SK-N-SH (cell line): ENCODE measurements at regions not wholly inside any gene's neighbourhood (a gene's known extent, or its start where the extent isn't known, plus 50 kb on each side); places are given as distances from the start of the nearest gene placed in this dataset.

ENCODE experiments used
- CTCF ChIA-PET: fragments of 300-600, 350-600 bp; formaldehyde crosslinking; extraction: SDS; loops from one replicate; lab custom pipeline; 2021; lab: Yijun Ruan, JAX
- POLR2A ChIA-PET: fragments of 350-600 bp; sonication (Branson Sonifier 250); formaldehyde crosslinking; extraction: SDS; loops from one replicate; lab custom pipeline; 2020; ENCODE audit warnings: antibody characterized with exemption, inconsistent platforms; lab: Yijun Ruan, JAX
- DNase-seq: peaks from one replicate; pipeline ENCODE4 v3.0.0; 2012
- H2AFZ ChIP-seq: fragments of 200-600 bp; sonication (generic); 2 replicates; pipeline ENCODE4 v1.8.1; 2016; ENCODE audit warnings: antibody characterized with exemption, mild to moderate bottlenecking, low read depth
- H3F3A ChIP-seq: fragments of 200-600 bp; sonication (generic); replicated peaks from 2 replicates; pipeline ENCODE3; 2016; ENCODE audit warnings: antibody characterized with exemption, mild to moderate bottlenecking; ENCODE audit not compliant: insufficient read depth
- H3K27ac ChIP-seq, 2 experiments: fragments of 200-500 bp in 1 of 2; fragments of 200-600 bp in 1 of 2; sonication (Bioruptor generic) in 1 of 2; sonication (generic), shearing (Covaris generic) in 1 of 2; 2 replicates each; pipeline versions ENCODE4 v1.5.1 to v1.6.1; 2014 to 2016; ENCODE audit warnings: low read depth in 2 of 2, inconsistent platforms in 1 of 2, low read length in 1 of 2, mild to moderate bottlenecking in 1 of 2, mixed read lengths in 1 of 2
- H3K27me3 ChIP-seq: fragments of 200-600 bp; sonication (generic), shearing (Covaris generic); 2 replicates; pipeline ENCODE4 v1.6.1; 2016; ENCODE audit warnings: mixed run types; ENCODE audit not compliant: insufficient read depth
- H3K36me3 ChIP-seq, 2 experiments: fragments of 200-500 bp in 1 of 2; fragments of 200-600 bp in 1 of 2; sonication (Bioruptor generic) in 1 of 2; sonication (generic) in 1 of 2; replicated peaks in 1 of 2; 2 replicates each; pipeline versions ENCODE3 to v1.5.1; 2014 to 2016; ENCODE audit warnings: low read length in 1 of 2, mild to moderate bottlenecking in 1 of 2; ENCODE audit not compliant: insufficient read depth in 2 of 2, control insufficient read depth in 1 of 2
- H3K4me1 ChIP-seq, 2 experiments: fragments of 200-500 bp in 1 of 2; fragments of 200-600 bp in 1 of 2; sonication (Bioruptor generic) in 1 of 2; sonication (generic), shearing (Covaris generic) in 1 of 2; 2 replicates each; pipeline versions ENCODE4 v1.5.1 to v1.6.1; 2014 to 2016; ENCODE audit warnings: low read depth in 1 of 2, low read length in 1 of 2, mixed run types in 1 of 2; ENCODE audit not compliant: insufficient read depth in 2 of 2, control insufficient read depth in 1 of 2
- H3K4me2 ChIP-seq: fragments of 200-600 bp; sonication (generic), shearing (Covaris generic); 2 replicates; pipeline ENCODE4 v1.6.1; 2017; ENCODE audit warnings: mixed run types
- H3K4me3 ChIP-seq, 2 experiments: fragments of 200-500 bp in 1 of 2; fragments of 200-600 bp in 1 of 2; sonication (Bioruptor generic) in 1 of 2; sonication (generic), shearing (Covaris generic) in 1 of 2; 2 replicates each; pipeline versions ENCODE4 v1.5.1 to v1.8.1; 2014 to 2016; ENCODE audit warnings: low read depth in 2 of 2, inconsistent platforms in 1 of 2, low read length in 1 of 2, mild to moderate bottlenecking in 1 of 2, mixed read lengths in 1 of 2, moderate library complexity in 1 of 2
- H3K79me2 ChIP-seq: fragments of 200-600 bp; sonication (generic); 2 replicates; pipeline ENCODE4 v1.8.1; 2017; ENCODE audit warnings: mild to moderate bottlenecking; ENCODE audit not compliant: insufficient read depth
- H3K9ac ChIP-seq: fragments of 200-600 bp; sonication (generic); 2 replicates; pipeline ENCODE4 v1.6.1; 2017; ENCODE audit warnings: mixed run types
- H3K9me2 ChIP-seq: fragments of 200-600 bp; sonication (generic); 2 replicates; pipeline ENCODE4 v1.6.1; 2017; ENCODE audit warnings: mixed run types
- H3K9me3 ChIP-seq: fragments of 200-600 bp; sonication (generic); 2 replicates; pipeline ENCODE4 v1.6.1; 2017; ENCODE audit warnings: mixed run types, mild to moderate bottlenecking, moderate library complexity
- H4K20me1 ChIP-seq: fragments of 200-600 bp; sonication (generic); 2 replicates; pipeline ENCODE4 v1.6.1; 2017; ENCODE audit warnings: mild to moderate bottlenecking, mixed run types; ENCODE audit not compliant: insufficient read depth
- MXI1 ChIP-seq: IDR thresholded peaks from 2 replicates; pipeline ENCODE4 v1.6.1; 2012; ENCODE audit warnings: mild to moderate bottlenecking, low read depth, low read length, improper control_type of control experiment
- NRF1 ChIP-seq: IDR thresholded peaks from 2 replicates; pipeline ENCODE4 v1.6.1; 2012; ENCODE audit warnings: low read depth, mild to moderate bottlenecking, low read length
- SIN3A ChIP-seq: IDR thresholded peaks from 2 replicates; pipeline ENCODE4 v1.6.1; 2012; ENCODE audit warnings: low read depth, mild to moderate bottlenecking, low read length, moderate library complexity, borderline replicate concordance
- WGBS: methylation state at CpG from one replicate; pipeline ENCODE4 v1.1.6; 2017; ENCODE audit warnings: low lambda C conversion rate; 5-methylcytosine and 5-hydroxymethylcytosine counted together
- TF ChIP-seq, protein P1 (sequence below): IDR thresholded peaks from 2 replicates; pipeline ENCODE4 v1.4.0; 2012; ENCODE audit warnings: low read depth, borderline replicate concordance
- TF ChIP-seq, protein P2 (sequence below): IDR thresholded peaks from 2 replicates; pipeline ENCODE4 v1.6.1; 2012; ENCODE audit warnings: mild to moderate bottlenecking, low read depth, low read length, moderate library complexity

DNA sequence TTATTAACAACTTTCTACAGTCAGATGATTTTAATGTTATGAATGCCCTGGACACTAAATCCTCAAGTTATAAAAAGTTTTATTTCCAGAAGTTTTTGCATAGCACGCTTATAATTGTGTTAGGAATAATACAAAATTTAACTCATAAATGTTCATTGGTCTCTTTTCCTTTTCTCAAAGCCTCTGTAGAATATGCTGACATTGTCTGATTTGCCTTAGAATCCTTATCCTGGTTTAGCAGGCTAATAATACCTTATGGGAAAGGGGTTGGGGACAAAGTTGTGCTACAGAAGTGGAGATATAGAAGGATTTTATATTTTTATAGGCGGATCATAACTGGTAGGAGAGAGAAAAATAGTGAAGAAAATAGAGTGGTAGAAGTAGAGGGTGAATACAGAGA is 1739.6 kb downstream of the OLFM4 start (continued):
- TF ChIP-seq, protein P1, sequence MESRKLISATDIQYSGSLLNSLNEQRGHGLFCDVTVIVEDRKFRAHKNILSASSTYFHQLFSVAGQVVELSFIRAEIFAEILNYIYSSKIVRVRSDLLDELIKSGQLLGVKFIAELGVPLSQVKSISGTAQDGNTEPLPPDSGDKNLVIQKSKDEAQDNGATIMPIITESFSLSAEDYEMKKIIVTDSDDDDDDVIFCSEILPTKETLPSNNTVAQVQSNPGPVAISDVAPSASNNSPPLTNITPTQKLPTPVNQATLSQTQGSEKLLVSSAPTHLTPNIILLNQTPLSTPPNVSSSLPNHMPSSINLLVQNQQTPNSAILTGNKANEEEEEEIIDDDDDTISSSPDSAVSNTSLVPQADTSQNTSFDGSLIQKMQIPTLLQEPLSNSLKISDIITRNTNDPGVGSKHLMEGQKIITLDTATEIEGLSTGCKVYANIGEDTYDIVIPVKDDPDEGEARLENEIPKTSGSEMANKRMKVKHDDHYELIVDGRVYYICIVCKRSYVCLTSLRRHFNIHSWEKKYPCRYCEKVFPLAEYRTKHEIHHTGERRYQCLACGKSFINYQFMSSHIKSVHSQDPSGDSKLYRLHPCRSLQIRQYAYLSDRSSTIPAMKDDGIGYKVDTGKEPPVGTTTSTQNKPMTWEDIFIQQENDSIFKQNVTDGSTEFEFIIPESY: no peak
- no peak for TF ChIP-seq SIN3A
- TF ChIP-seq, protein P2, sequence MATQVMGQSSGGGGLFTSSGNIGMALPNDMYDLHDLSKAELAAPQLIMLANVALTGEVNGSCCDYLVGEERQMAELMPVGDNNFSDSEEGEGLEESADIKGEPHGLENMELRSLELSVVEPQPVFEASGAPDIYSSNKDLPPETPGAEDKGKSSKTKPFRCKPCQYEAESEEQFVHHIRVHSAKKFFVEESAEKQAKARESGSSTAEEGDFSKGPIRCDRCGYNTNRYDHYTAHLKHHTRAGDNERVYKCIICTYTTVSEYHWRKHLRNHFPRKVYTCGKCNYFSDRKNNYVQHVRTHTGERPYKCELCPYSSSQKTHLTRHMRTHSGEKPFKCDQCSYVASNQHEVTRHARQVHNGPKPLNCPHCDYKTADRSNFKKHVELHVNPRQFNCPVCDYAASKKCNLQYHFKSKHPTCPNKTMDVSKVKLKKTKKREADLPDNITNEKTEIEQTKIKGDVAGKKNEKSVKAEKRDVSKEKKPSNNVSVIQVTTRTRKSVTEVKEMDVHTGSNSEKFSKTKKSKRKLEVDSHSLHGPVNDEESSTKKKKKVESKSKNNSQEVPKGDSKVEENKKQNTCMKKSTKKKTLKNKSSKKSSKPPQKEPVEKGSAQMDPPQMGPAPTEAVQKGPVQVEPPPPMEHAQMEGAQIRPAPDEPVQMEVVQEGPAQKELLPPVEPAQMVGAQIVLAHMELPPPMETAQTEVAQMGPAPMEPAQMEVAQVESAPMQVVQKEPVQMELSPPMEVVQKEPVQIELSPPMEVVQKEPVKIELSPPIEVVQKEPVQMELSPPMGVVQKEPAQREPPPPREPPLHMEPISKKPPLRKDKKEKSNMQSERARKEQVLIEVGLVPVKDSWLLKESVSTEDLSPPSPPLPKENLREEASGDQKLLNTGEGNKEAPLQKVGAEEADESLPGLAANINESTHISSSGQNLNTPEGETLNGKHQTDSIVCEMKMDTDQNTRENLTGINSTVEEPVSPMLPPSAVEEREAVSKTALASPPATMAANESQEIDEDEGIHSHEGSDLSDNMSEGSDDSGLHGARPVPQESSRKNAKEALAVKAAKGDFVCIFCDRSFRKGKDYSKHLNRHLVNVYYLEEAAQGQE: no peak
- TF ChIP-seq NRF1: no peak
- no peak for TF ChIP-seq MXI1
- TF ChIP-seq, all 33 proteins: peak for 0

DNA sequence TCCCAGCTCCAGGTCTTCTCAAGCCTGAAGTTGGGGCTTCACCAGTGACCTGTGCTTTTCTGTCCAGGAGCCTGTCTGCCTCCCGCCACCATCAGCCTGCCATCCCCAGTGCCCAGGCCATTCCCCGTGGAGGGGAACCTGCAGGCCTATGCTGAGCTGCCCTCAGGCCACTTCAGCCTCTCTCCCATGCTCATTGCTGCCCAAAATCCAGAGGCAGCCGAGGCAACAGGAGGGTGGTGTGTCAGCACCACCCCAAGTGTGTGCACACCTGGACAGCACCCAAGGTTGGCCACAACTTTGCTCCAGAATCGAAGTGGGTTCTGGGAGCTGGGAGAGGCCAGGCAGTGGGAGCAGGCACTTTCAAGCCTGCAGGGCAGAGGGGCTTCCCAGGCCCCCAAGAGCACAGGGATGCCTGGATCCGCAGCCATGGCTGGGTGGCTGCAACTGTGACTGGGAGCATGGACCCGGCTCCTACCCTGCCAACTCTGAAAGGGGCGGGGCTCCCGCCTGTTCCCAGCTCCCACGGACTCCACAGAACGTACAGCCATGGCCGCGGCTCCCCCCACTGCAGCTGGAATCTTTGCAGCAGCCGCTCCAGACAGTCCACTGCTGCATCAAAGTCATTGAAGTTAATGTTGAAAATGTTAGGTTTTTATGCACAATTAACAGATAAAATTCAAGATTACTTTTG is 1747.0 kb downstream of the OLFM4 start:
- Histone ChIP-seq H3K36me3 (no peaks in the 10 kb centered on the region), H3K4me2 (no peak overlapping the region)
- WGBS: 2% methylated on average over 9 of the region's 13 CpGs

More for the DNA sequence above, 1747.0 kb downstream of the OLFM4 start:
- Histone ChIP-seq H3K4me1 (no peaks in the 10 kb centered on the region), H2AFZ (no peak overlapping the region), H3K9me2 (no peaks in the 10 kb centered on the region), H3F3A (no peaks in the 10 kb centered on the region), H3K27me3 (no peaks in the 10 kb centered on the region), H3K4me3 (no peak overlapping the region), H3K9me3 (no peaks in the 10 kb centered on the region; the same call in 1 of the 2 replicates), H3K79me2 (no peaks in the 10 kb centered on the region), H3K9ac (no peak overlapping the region), H4K20me1 (no peaks in the 10 kb centered on the region), H3K27ac (no peak overlapping the region)
- DNase-seq: no peak
- TF ChIP-seq, protein P1: no peak
- ChIA-PET CTCF (no interaction called here), POLR2A (no interaction called here)
